ENCODE measurements at regions not wholly inside any gene's neighbourhood (a gene's known extent, or its start where the extent isn't known, plus 50 kb on each side); places are given as distances from the start of the nearest gene placed in this dataset.
"Not testable (repeated sequence)": the region's sequence is repeated elsewhere in the genome, so short reads cannot be mapped to it uniquely, and the experiment has no call there.

DNA sequence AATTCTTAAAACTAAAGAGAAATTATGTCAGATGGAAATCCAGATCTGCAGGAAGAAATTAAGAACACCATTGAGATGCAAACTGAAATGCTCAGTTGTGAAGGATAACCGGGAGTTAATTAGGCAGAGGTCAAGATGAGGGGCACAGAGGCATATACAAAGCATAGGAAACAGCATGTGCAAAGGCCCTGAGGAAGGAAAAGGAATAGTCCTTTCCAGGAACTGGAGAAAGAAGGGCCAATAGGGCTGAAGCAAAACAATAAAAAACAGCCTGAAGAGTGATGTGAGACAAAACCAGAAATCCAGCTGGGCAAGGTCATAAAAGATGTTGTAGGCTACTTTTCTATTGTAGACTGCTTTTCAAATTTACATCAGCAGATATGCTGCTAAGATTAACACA lies 155.1 kb downstream of the AVL9 start:
- TF ChIP-seq, protein P1, sequence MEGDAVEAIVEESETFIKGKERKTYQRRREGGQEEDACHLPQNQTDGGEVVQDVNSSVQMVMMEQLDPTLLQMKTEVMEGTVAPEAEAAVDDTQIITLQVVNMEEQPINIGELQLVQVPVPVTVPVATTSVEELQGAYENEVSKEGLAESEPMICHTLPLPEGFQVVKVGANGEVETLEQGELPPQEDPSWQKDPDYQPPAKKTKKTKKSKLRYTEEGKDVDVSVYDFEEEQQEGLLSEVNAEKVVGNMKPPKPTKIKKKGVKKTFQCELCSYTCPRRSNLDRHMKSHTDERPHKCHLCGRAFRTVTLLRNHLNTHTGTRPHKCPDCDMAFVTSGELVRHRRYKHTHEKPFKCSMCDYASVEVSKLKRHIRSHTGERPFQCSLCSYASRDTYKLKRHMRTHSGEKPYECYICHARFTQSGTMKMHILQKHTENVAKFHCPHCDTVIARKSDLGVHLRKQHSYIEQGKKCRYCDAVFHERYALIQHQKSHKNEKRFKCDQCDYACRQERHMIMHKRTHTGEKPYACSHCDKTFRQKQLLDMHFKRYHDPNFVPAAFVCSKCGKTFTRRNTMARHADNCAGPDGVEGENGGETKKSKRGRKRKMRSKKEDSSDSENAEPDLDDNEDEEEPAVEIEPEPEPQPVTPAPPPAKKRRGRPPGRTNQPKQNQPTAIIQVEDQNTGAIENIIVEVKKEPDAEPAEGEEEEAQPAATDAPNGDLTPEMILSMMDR (IDR thresholded peaks at IDR 0.05; ENCODE audit: poor library complexity): not testable (repeated sequence)
- TF ChIP-seq EZH2 (IDR thresholded peaks at IDR 0.05; ENCODE audit: borderline replicate concordance): not testable (repeated sequence)

Data from hepatocyte (in vitro differentiated cells).